ENCODE measurements at regions not wholly inside any gene's neighbourhood (a gene's known extent, or its start where the extent isn't known, plus 50 kb on each side); places are given as distances from the start of the nearest gene placed in this dataset.

GRCh38 chr10:83927166-83927565, 212.1 kb upstream of the GHITM start:
- no peaks in the 10 kb centered on the region for H3K36me3 ChIP-seq
- TF ChIP-seq CTCF (IDR thresholded peaks at IDR 0.05) (no peak), POLR2AphosphoS5 (IDR thresholded peaks at IDR 0.05) (no peak), EP300 (IDR thresholded peaks at IDR 0.05) (no peak), POLR2A (IDR thresholded peaks at IDR 0.05) (no peak)
- H3K4me3 ChIP-seq: no peak overlapping the region
- H3K27me3 ChIP-seq: peaks cover 0 to 11% (median 0%) of the 10 kb centered on the region in 3 donors
- no peak overlapping the region for H3K27ac ChIP-seq
- H3K9me3 ChIP-seq: no peaks in the 10 kb centered on the region
- intact Hi-C loops (cut with DNase I; ENCODE audit: low total_unique reads): no loop called here
- H3K4me1 ChIP-seq: no peaks in the 10 kb centered on the region
- 64 to 92% (median 73%) methylated on average over 2 of the region's 2 CpGs for WGBS, 5 donors
- DNase-seq: no peak

GRCh38 chr10:83929399-83929798, 209.9 kb upstream of the GHITM start:
- H3K4me1 ChIP-seq: no peaks in the 10 kb centered on the region
- H3K36me3 ChIP-seq: no peaks in the 10 kb centered on the region
- intact Hi-C loops (cut with DNase I; ENCODE audit: low total_unique reads): no loop called here
- no peaks in the 10 kb centered on the region for H3K9me3 ChIP-seq
- H3K27ac ChIP-seq: no peak overlapping the region
- no peak overlapping the region for H3K4me3 ChIP-seq
- H3K27me3 ChIP-seq: peaks cover 0 to 4% (median 0%) of the 10 kb centered on the region in 3 donors
- DNase-seq: no peak
- WGBS, 5 donors: 47 to 67% (median 51%) methylated on average over 3 of the region's 3 CpGs
- TF ChIP-seq POLR2A (IDR thresholded peaks at IDR 0.05) (no peak), EP300 (IDR thresholded peaks at IDR 0.05) (no peak), POLR2AphosphoS5 (IDR thresholded peaks at IDR 0.05) (no peak), CTCF (IDR thresholded peaks at IDR 0.05) (no peak)

- 36 to 84% (median 68%) methylated on average over 3 of the region's 3 CpGs for WGBS, 5 donors
- Histone ChIP-seq H3K27ac (no peak overlapping the region), H3K36me3 (no peaks in the 10 kb centered on the region), H3K4me3 (no peak overlapping the region), H3K4me1 (no peaks in the 10 kb centered on the region), H3K27me3 (peaks cover 0 to 4% (median 0%) of the 10 kb centered on the region in 3 donors), H3K9me3 (no peaks in the 10 kb centered on the region)
- TF ChIP-seq CTCF (IDR thresholded peaks at IDR 0.05): no peak
- DNase-seq: no peak
- intact Hi-C loops (cut with DNase I; ENCODE audit: low total_unique reads): no loop called here
Measured at GRCh38 chr10:83931669-83932068, 207.6 kb upstream of the GHITM start.

GRCh38 chr10:83932245-83932644, 207.1 kb upstream of the GHITM start:
- 86 to 98% (median 92%) methylated on average over 2 of the region's 2 CpGs for WGBS, 5 donors

More at GRCh38 chr10:83932245-83932644, 207.1 kb upstream of the GHITM start:
- Histone ChIP-seq H3K9me3 (no peaks in the 10 kb centered on the region), H3K4me3 (no peak overlapping the region), H3K4me1 (no peaks in the 10 kb centered on the region), H3K36me3 (no peaks in the 10 kb centered on the region), H3K27me3 (peaks cover 0 to 4% (median 0%) of the 10 kb centered on the region in 3 donors), H3K27ac (no peak overlapping the region)
- TF ChIP-seq POLR2AphosphoS5 (IDR thresholded peaks at IDR 0.05) (no peak), EP300 (IDR thresholded peaks at IDR 0.05) (no peak), CTCF (IDR thresholded peaks at IDR 0.05) (no peak), POLR2A (IDR thresholded peaks at IDR 0.05) (no peak)
- no peak for DNase-seq
- intact Hi-C loops (cut with DNase I; ENCODE audit: low total_unique reads): no loop called here
